Activated B cell treated with CpG ODN at 0.5 μM for 24 hours (primary cell): ENCODE measurements at regions not wholly inside any gene's neighbourhood (a gene's known extent, or its start where the extent isn't known, plus 50 kb on each side); places are given as distances from the start of the nearest gene placed in this dataset.

Experiments used
- ATAC-seq: fragments of 200-7000 bp; cut with Tn5 transposase; one replicate; pipeline ENCODE4 v1.10.0; 2021; ENCODE audit warnings: low read depth, mild to moderate bottlenecking, moderate library complexity
- CTCF ChIA-PET: fragments of 350-600 bp; sonication (Branson Sonifier 250); formaldehyde crosslinking; loops from one replicate; lab custom pipeline; 2021; ENCODE audit warnings: antibody characterized with exemption; lab: Charles Lee
- POLR2A ChIA-PET: fragments of 350-600 bp; sonication (Branson Sonifier 250); formaldehyde crosslinking; loops from one replicate; lab custom pipeline; 2021; ENCODE audit warnings: antibody characterized with exemption; lab: Charles Lee
- DNase-seq: peaks from one replicate; pipeline ENCODE4 v3.0.0; 2022
- H3K27ac Mint-ChIP-seq: one replicate; pipeline ENCODE4 v1.8.0; 2020; ENCODE audit warnings: mixed read lengths
- H3K27me3 Mint-ChIP-seq: one replicate; pipeline ENCODE4 v1.8.0; 2021; ENCODE audit warnings: mixed read lengths
- H3K36me3 Mint-ChIP-seq: one replicate; pipeline ENCODE4 v1.8.0; 2021; ENCODE audit warnings: low read depth, mixed read lengths
- H3K4me1 Mint-ChIP-seq: one replicate; pipeline ENCODE4 v1.8.0; 2021; ENCODE audit warnings: mixed read lengths
- H3K4me3 Mint-ChIP-seq: one replicate; pipeline ENCODE4 v1.8.0; 2020; ENCODE audit warnings: mild to moderate bottlenecking, mixed read lengths
- H3K9me3 Mint-ChIP-seq: one replicate; pipeline ENCODE4 v1.8.0; 2020; ENCODE audit warnings: mixed read lengths
- CTCF ChIP-seq: fragments of 200-600 bp; IDR thresholded peaks from one replicate; pipeline ENCODE4 v1.8.0; 2022; ENCODE audit warnings: antibody characterized with exemption, mild to moderate bottlenecking
- intact Hi-C: fragments of 100-400 bp; cut with micrococcal nuclease; formaldehyde crosslinking; loops from one replicate; pipeline ENCODE4 v1.15.1; 2024

GRCh38 chr11:97794876-97795275, 1225.9 kb upstream of the CNTN5 start:
- CTCF ChIA-PET, result no interaction called here
- H3K9me3 Mint-ChIP-seq, result peaks cover 5% of the 10 kb centered on the region
- no peaks in the 10 kb centered on the region for H3K27me3 Mint-ChIP-seq
- H3K4me3 Mint-ChIP-seq, result no peak overlapping the region
- TF ChIP-seq CTCF, result no peak
- no peaks in the 10 kb centered on the region for H3K36me3 Mint-ChIP-seq
- POLR2A ChIA-PET, result no interaction called here
- no peaks in the 10 kb centered on the region for H3K4me1 Mint-ChIP-seq
- DNase-seq, result no peak
- intact Hi-C loops, result no loop called here
- ATAC-seq, result no peak
- no peak overlapping the region for H3K27ac Mint-ChIP-seq

- ChIA-PET CTCF (no interaction called here), POLR2A (no interaction called here)
- no peak for ATAC-seq
- TF ChIP-seq CTCF, result no peak
- Mint-ChIP-seq H3K4me3 (no peak overlapping the region), H3K27me3 (no peaks in the 10 kb centered on the region), H3K4me1 (no peaks in the 10 kb centered on the region), H3K27ac (no peak overlapping the region), H3K36me3 (no peaks in the 10 kb centered on the region), H3K9me3 (no peaks in the 10 kb centered on the region)
- intact Hi-C loops, result no loop called here
- no peak for DNase-seq
Observed at GRCh38 chr11:97800891-97801290, 1219.9 kb upstream of the CNTN5 start.

GRCh38 chr11:97814325-97814959, 1206.3 kb upstream of the CNTN5 start:
- no peak for TF ChIP-seq CTCF
- intact Hi-C loops, result no loop called here
- Mint-ChIP-seq H3K4me1 (no peaks in the 10 kb centered on the region), H3K27ac (no peak overlapping the region), H3K9me3 (peaks cover 14% of the 10 kb centered on the region), H3K27me3 (no peaks in the 10 kb centered on the region), H3K4me3 (no peak overlapping the region), H3K36me3 (no peaks in the 10 kb centered on the region)
- DNase-seq (no peak), ATAC-seq (no peak)
- ChIA-PET CTCF (no interaction called here), POLR2A (no interaction called here)

- Mint-ChIP-seq H3K27ac (no peak overlapping the region), H3K27me3 (no peaks in the 10 kb centered on the region), H3K36me3 (no peaks in the 10 kb centered on the region), H3K9me3 (peaks cover 12% of the 10 kb centered on the region), H3K4me3 (no peak overlapping the region), H3K4me1 (no peaks in the 10 kb centered on the region)
- intact Hi-C loops, result no loop called here
- DNase-seq, result no peak
- TF ChIP-seq CTCF, result no peak
- CTCF ChIA-PET, result no interaction called here
- no peak for ATAC-seq
- POLR2A ChIA-PET, result no interaction called here
Observed at GRCh38 chr11:97815667-97816066, 1205.1 kb upstream of the CNTN5 start.

- ChIA-PET CTCF (no interaction called here), POLR2A (no interaction called here)
- no peak for ATAC-seq
- intact Hi-C loops, result no loop called here
- H3K27ac Mint-ChIP-seq, result no peak overlapping the region
- no peak for DNase-seq
- H3K4me1 Mint-ChIP-seq, result no peaks in the 10 kb centered on the region
- TF ChIP-seq CTCF, result no peak
- H3K27me3 Mint-ChIP-seq, result no peaks in the 10 kb centered on the region
- H3K36me3 Mint-ChIP-seq, result no peaks in the 10 kb centered on the region
- H3K9me3 Mint-ChIP-seq, result peaks cover 5% of the 10 kb centered on the region
- H3K4me3 Mint-ChIP-seq, result no peak overlapping the region
Observed at GRCh38 chr11:97832451-97832850, 1188.3 kb upstream of the CNTN5 start.
